NCI-H82 (cell line): ENCODE measurements at regions not wholly inside any gene's neighbourhood (a gene's known extent, or its start where the extent isn't known, plus 50 kb on each side); places are given as distances from the start of the nearest gene placed in this dataset.

Experiments used
- DNase-seq: peaks from one replicate; lab custom pipeline; 2025; lab: John Stamatoyannopoulos, UW

GRCh38 chr20:3309226-3309625, 70.2 kb upstream of the SLC4A11 start:
- no peak for DNase-seq

GRCh38 chr20:3307725-3308124, 68.7 kb upstream of the SLC4A11 start:
- no peak for DNase-seq

DNA sequence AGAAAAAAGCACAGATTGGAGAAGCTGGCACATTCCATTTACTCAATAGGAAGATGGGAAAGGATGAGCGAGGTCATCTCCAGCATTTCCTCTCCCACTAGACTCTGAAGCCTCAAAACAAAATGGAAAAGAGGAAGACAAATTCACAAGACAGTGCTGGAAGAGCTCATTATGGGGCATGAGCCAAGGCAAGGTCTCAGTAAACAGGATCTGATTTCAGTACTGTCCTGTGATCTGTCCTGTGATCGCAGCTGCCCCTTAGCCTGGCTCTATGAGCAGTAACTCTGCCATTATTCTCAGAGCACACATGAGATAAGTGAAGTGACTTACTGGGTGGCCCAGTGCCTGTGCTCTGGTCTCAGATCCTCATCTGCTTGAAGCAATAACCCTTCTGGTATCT, 68.1 kb upstream of the SLC4A11 start:
- DNase-seq: no peak

- no peak for DNase-seq
These were observed 67.1 kb upstream of the SLC4A11 start for GRCh38 chr20:3306068-3306467.

DNA sequence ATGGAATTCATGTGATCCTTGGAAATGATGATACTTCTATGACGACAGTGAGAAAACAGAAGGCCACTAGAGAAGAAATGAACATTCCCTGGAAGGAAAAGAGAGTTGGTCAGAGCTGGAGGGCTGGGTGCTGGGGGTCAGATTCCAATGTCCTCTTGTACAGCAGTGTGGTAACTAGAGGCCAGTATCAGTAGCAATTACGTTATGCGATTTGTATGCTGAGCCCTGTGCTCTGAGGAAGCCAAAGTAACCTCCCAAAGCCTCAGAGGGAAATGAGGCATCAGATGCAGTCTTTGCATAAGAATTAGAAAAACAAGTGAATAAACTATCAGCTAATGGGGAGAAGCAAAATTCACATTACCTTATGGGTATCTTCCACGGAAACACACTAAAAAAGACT, 65.5 kb upstream of the SLC4A11 start:
- no peak for DNase-seq

DNA sequence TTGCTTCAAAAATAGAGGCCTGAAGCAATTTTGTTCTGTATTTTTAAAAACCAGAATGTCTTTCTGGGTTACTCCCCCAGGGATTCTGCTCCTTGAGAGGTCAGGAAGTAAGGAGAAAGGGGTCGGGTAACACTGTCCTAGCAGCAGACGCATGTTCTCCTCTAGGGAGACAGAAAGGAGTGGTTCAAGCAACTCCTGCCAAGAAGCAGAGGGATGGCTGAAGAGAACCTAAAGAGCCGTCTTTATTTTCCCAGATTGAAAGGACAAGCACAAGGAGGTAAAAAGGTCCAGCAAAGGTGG, 58.0 kb upstream of the SLC4A11 start:
- DNase-seq: no peak

- DNase-seq: no peak
These were observed 57.5 kb upstream of the SLC4A11 start for GRCh38 chr20:3296261-3297078.
